Loucy (cell line): ENCODE measurements at regions not wholly inside any gene's neighbourhood (a gene's known extent, or its start where the extent isn't known, plus 50 kb on each side); places are given as distances from the start of the nearest gene placed in this dataset.

ENCODE experiments used
- EZH2phosphoT487 ChIP-seq: fragments of 200-600 bp; IDR thresholded peaks from 2 replicates; pipeline ENCODE4 v1.6.1; 2018; ENCODE audit warnings: antibody characterized with exemption, mild to moderate bottlenecking, moderate library complexity, borderline replicate concordance
- TF ChIP-seq, protein P1 (sequence below): fragments of 200-600 bp; sonication (generic); conservative IDR thresholded peaks from 2 replicates; pipeline ENCODE4 v1.5.1; 2014; ENCODE audit warnings: mild to moderate bottlenecking, antibody characterized with exemption, low read length

DNA sequence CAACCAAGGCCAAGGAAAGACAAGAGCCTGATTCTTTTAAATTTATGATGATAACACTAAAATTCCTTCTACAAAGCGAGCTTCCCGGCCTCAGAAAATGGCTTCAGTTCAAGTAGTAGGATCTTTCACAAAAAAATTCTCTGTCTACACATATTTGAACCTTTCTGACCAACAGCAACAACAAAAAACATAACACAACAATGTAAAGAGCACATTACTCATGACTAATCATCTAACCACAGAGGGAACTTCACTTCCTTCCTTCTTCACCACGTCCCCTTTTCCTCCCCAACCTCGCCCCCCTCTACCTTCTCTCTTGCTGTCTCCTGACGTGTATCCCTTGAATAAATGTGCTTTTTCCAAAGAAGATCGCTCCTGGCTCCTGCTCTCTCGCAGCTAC is 228.2 kb downstream of the MYLK4 start:
- TF ChIP-seq, protein P1, sequence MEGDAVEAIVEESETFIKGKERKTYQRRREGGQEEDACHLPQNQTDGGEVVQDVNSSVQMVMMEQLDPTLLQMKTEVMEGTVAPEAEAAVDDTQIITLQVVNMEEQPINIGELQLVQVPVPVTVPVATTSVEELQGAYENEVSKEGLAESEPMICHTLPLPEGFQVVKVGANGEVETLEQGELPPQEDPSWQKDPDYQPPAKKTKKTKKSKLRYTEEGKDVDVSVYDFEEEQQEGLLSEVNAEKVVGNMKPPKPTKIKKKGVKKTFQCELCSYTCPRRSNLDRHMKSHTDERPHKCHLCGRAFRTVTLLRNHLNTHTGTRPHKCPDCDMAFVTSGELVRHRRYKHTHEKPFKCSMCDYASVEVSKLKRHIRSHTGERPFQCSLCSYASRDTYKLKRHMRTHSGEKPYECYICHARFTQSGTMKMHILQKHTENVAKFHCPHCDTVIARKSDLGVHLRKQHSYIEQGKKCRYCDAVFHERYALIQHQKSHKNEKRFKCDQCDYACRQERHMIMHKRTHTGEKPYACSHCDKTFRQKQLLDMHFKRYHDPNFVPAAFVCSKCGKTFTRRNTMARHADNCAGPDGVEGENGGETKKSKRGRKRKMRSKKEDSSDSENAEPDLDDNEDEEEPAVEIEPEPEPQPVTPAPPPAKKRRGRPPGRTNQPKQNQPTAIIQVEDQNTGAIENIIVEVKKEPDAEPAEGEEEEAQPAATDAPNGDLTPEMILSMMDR = no peak
- TF ChIP-seq EZH2phosphoT487 = no peak
